ENCODE measurements at regions not wholly inside any gene's neighbourhood (a gene's known extent, or its start where the extent isn't known, plus 50 kb on each side); places are given as distances from the start of the nearest gene placed in this dataset.

GRCh38 chr20:6882561-6883291 lies 115.2 kb downstream of the BMP2 start:
- DNase-seq (ENCODE audit: insufficient read length, low spot score) (no peak), FAIRE-seq (no peak)

DNA sequence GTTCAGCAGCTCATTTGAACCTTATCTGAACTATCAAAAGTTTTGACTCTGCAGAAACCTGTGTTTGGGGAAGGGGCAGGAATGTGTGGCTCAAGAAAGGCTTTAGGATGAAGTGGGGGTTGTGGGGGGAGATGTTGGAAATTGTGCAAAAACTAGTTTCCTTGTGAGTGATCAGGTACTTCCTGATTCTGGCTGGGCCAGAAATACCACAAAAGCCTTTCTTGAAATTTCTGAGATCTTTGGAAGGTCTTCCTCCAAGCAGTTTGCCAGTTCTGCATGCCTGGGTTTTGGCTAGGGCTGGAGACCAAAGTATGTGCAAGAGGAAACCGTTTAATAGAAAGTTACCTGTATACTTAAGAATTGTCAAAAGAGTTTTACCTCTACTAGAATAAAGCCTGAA lies 116.6 kb downstream of the BMP2 start:
- no peak for FAIRE-seq
- no peak for DNase-seq (ENCODE audit: insufficient read length, low spot score)

GRCh38 chr20:6886065-6886729 lies 118.7 kb downstream of the BMP2 start:
- no peak for DNase-seq (ENCODE audit: insufficient read length, low spot score)
- no peak for FAIRE-seq

GRCh38 chr20:6887966-6888365 lies 120.5 kb downstream of the BMP2 start:
- FAIRE-seq (no peak), DNase-seq (ENCODE audit: insufficient read length, low spot score) (no peak)

DNA sequence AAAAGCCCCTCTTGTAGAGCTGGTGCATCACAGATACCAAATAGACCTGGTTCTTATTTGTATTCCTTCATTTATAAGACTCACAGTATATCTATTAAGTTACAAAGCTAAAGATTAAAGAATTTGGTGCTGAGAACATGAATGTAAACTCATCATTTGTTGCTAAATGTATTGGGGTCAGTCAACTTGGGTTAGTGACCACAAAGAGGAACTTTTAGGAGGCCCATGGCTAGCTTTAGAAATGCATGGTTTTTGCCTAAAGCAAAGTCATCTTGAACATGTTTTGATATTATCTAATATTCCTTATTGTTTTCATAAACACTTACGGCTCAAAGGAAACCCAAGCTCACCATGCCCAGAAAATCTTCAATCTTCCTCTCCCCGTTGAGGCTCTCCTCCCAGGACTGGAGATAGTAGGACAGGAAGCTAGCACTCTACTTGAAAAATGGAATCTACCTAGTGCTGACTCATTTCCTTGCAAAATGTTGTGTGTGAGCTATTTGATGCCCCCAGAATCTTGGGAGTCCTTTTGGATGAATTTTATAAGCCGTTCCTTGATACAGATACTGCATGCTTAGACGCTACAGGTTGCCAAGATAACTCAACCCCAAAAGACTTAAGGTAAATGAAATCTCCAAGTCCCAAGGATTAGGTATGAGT lies 121.4 kb downstream of the BMP2 start:
- FAIRE-seq, result no peak

GRCh38 chr20:6892724-6893123 lies 125.2 kb downstream of the BMP2 start:
- no peak for FAIRE-seq
- no peak for DNase-seq (ENCODE audit: insufficient read length, low spot score)

More for the DNA sequence above, 121.4 kb downstream of the BMP2 start:
- no peak for DNase-seq (ENCODE audit: insufficient read length, low spot score)

- no peak for DNase-seq (ENCODE audit: insufficient read length, low spot score)
- FAIRE-seq, result no peak
These were observed 131.4 kb downstream of the BMP2 start for GRCh38 chr20:6898928-6899327.

DNA sequence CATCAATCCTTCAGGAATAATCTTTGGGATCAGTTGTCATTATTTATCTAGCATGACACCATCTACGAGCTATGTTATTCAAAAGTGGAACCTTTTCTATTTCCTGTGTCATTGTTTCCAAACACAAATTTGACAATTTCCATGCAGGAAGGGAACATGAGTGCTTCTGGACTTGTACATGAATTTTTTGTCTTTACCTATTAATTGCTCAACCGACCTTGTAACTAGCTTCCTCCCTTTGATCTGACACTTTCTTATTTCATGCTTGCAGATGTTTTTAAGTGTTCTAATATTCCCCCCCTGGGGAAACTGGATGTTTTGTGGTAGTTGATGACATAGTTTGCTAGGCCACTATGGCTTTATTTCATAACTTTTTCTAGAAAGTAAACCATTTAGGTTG lies 139.4 kb downstream of the BMP2 start:
- FAIRE-seq, result no peak

DNA sequence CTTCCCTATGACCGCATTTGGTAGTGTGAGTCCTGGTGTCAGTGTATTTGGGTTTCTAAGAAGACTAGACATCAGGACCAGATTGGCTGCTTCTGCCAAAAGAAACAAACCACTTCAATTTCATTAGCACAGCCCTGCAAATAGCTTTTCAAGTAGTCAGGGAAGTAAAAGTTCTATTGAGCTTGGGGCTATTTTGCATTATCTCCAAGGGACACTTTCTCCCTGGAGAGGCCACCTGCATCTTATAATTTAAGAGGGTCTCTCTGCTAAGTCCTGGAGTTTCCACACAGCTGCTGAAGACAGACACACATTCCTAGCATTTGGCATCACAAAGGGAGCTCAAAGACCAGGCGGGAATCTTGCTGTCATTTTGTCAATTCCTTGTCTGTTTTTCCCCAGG lies 141.2 kb downstream of the BMP2 start:
- no peak for DNase-seq (ENCODE audit: insufficient read length, low spot score)
- no peak for FAIRE-seq

More for the DNA sequence above, 139.4 kb downstream of the BMP2 start:
- no peak for DNase-seq (ENCODE audit: insufficient read length, low spot score)

GRCh38 chr20:6909608-6910007 lies 142.1 kb downstream of the BMP2 start:
- DNase-seq (ENCODE audit: insufficient read length, low spot score), result no peak
- no peak for FAIRE-seq

- FAIRE-seq (no peak), DNase-seq (ENCODE audit: insufficient read length, low spot score) (no peak)
These were observed 147.5 kb downstream of the BMP2 start for GRCh38 chr20:6914986-6915385.

DNA sequence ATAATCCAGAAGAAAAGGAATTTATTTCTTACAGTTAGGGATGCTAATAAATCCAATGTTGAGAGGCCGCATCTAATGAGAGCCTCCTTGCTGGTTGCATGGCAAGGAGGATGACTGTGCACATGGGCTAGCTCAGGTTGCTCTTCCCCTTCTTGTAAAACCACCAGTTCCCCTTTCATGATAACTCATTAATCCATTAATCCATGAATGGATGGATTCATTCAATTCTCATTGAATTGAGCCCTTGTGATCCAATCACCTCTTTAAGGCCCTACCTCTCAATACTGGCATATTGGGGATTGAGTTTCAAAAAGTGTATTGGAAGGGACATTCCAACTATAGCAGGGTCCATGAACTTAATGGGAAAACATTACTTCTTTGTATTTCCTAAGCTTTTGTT lies 149.5 kb downstream of the BMP2 start:
- DNase-seq (ENCODE audit: insufficient read length, low spot score) (no peak), FAIRE-seq (no peak)

GRCh38 chr20:6919792-6920468 lies 152.4 kb downstream of the BMP2 start:
- no peak for FAIRE-seq

DNA sequence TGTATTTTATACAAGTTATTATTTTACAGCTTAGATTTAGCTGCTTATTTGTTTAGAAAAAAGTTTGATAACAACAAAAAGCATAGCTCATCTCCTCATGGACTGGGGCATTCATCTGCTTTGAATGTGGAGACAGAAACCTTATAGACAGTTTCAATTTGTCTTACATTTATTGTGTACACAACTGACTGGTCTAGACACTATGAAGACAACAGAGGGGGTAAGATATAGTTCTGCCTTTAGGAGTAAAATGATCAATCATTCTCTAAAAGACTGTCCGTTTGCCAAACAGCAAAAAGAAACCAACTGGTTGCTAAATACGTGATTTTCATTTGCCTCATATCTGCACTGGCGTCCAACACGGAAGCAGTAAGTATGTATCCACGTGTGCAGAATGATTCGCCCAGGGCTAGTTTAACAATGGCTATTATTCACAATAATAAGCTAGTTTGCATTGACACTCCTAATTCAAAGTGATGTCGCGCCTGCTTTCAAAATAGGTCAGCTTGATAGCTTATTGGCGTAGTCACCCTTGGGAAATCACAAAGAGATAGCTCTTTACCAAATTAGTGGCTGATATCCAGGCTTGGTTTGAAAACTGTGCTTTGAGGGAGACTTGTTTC lies 153.6 kb downstream of the BMP2 start:
- FAIRE-seq (no peak), DNase-seq (ENCODE audit: insufficient read length, low spot score) (no peak)

More at GRCh38 chr20:6919792-6920468, 152.4 kb downstream of the BMP2 start:
- no peak for DNase-seq (ENCODE audit: insufficient read length, low spot score)

GRCh38 chr20:6921717-6922386 lies 154.4 kb downstream of the BMP2 start:
- DNase-seq (ENCODE audit: insufficient read length, low spot score) (no peak), FAIRE-seq (no peak)

GRCh38 chr20:6924681-6925080 lies 157.2 kb downstream of the BMP2 start:
- FAIRE-seq, result no peak
- no peak for DNase-seq (ENCODE audit: insufficient read length, low spot score)

GRCh38 chr20:6925744-6926278 lies 158.3 kb downstream of the BMP2 start:
- DNase-seq (ENCODE audit: insufficient read length, low spot score) (no peak), FAIRE-seq (no peak)

GRCh38 chr20:6940048-6940447 lies 172.6 kb downstream of the BMP2 start:
- DNase-seq (ENCODE audit: insufficient read length, low spot score) (no peak), FAIRE-seq (no peak)

DNA sequence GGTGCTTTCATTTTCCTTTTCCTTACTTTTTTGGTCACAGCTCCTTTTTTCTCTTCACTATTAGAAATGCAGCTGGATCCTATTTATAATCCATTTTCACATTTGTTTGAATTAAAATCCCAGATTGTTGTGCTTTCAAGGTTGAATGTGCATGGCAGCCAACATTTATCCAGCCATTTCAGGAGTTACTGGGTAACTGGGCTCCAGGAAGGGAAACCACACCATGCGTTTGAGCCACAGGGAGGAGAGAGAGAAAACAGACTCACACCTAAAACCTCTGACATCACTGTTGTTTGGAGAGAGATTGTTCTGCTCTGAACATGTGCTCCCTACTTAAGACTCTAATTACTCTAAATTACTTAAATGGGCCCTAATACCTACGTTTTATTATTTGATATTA lies 173.4 kb downstream of the BMP2 start:
- no peak for DNase-seq (ENCODE audit: insufficient read length, low spot score)
- no peak for FAIRE-seq

GRCh38 chr20:6941571-6941970 lies 174.1 kb downstream of the BMP2 start:
- no peak for FAIRE-seq

More at GRCh38 chr20:6941571-6941970, 174.1 kb downstream of the BMP2 start:
- no peak for DNase-seq (ENCODE audit: insufficient read length, low spot score)

All from HTR-8/SVneo (cell line).